ENCODE measurements at regions not wholly inside any gene's neighbourhood (a gene's known extent, or its start where the extent isn't known, plus 50 kb on each side); places are given as distances from the start of the nearest gene placed in this dataset.
A peak's percentile ranks its signal among the peaks of the same experiment; 100 is the strongest.

- CTCF ChIA-PET: interaction anchor here (0.8 kb wide), 1 partner anchor 15 kb away, joined by 3 read pairs; no protein-coding TSS in a partner anchor
- Histone ChIP-seq H3K4me1 (ENCODE audit: control insufficient read depth in 2 of 2, insufficient read depth in 2 of 2, low read length in 2 of 2) (peaks cover 5 to 9% of the 10 kb centered on the region in 2 donors), H4K20me1 (ENCODE audit: control insufficient read depth, insufficient read depth, low read length, poor library complexity, severe bottlenecking) (no peaks in the 10 kb centered on the region), H3K27me3 (replicated peaks in 1 of 4; ENCODE audit: control extremely low read depth in 1 of 4, control insufficient read depth in 3 of 4, insufficient read depth in 4 of 4, low read length in 3 of 4) (peaks cover 0 to 40% (median 6%) of the 10 kb centered on the region in 4 experiments), H3K9me3 (ENCODE audit: control extremely low read depth in 1 of 3, control insufficient read depth in 2 of 3, insufficient read depth in 1 of 3, low read length in 2 of 3) (peaks cover 0 to 9% (median 0%) of the 10 kb centered on the region in 3 donors), H3K4me3 (ENCODE audit: control extremely low read depth in 1 of 5, extremely low read depth in 1 of 5, insufficient read depth in 1 of 5, low read depth in 2 of 5, low read length in 4 of 5) (no peak overlapping the region), H3K79me2 (ENCODE audit: control insufficient read depth, insufficient read depth, low read length) (no peaks in the 10 kb centered on the region), H3K9ac (ENCODE audit: low read length) (no peak overlapping the region), H3K36me3 (replicated peaks in 1 of 2; ENCODE audit: control extremely low read depth in 1 of 2, control insufficient read depth in 1 of 2, extremely low read depth in 1 of 2, insufficient read depth in 2 of 2, low read length in 1 of 2) (no peaks in the 10 kb centered on the region), H2AFZ (ENCODE audit: insufficient read depth, low read depth, low read length, poor library complexity, severe bottlenecking) (peak overlapping the region; percentile 8), H3K27ac (ENCODE audit: low read length in 2 of 2) (no peak overlapping the region), H3K4me2 (replicated peaks; ENCODE audit: low read depth, low read length, poor library complexity, severe bottlenecking) (peak overlapping the region; percentile 31)
- WGBS (ENCODE audit: insufficient coverage): 0% methylated on average over 14 of the region's 22 CpGs
- Mint-ChIP-seq H3K4me3 (no peak overlapping the region), H3K9me3 (ENCODE audit: insufficient read depth) (peaks cover 3% of the 10 kb centered on the region), H3K4me1 (peaks cover 7% of the 10 kb centered on the region), H3K27me3 (peaks cover 62% of the 10 kb centered on the region), H3K27ac (no peak overlapping the region)
- POLR2A ChIA-PET: no interaction called here
- TF ChIP-seq, protein P1, sequence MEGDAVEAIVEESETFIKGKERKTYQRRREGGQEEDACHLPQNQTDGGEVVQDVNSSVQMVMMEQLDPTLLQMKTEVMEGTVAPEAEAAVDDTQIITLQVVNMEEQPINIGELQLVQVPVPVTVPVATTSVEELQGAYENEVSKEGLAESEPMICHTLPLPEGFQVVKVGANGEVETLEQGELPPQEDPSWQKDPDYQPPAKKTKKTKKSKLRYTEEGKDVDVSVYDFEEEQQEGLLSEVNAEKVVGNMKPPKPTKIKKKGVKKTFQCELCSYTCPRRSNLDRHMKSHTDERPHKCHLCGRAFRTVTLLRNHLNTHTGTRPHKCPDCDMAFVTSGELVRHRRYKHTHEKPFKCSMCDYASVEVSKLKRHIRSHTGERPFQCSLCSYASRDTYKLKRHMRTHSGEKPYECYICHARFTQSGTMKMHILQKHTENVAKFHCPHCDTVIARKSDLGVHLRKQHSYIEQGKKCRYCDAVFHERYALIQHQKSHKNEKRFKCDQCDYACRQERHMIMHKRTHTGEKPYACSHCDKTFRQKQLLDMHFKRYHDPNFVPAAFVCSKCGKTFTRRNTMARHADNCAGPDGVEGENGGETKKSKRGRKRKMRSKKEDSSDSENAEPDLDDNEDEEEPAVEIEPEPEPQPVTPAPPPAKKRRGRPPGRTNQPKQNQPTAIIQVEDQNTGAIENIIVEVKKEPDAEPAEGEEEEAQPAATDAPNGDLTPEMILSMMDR (IDR thresholded peaks at IDR 0.05): no peak
- TF ChIP-seq EZH2 (IDR thresholded peaks at IDR 0.05; ENCODE audit: borderline replicate concordance, insufficient read depth, low read depth, low read length, poor library complexity, severe bottlenecking): no peak
- intact Hi-C loops (cut with micrococcal nuclease): no loop called here
- ATAC-seq (ENCODE audit: low read depth) (no peak), DNase-seq (peak; percentile 28)
Measured at GRCh38 chr11:69925366-69926196, 106.4 kb upstream of the FGF3 start.

DNA sequence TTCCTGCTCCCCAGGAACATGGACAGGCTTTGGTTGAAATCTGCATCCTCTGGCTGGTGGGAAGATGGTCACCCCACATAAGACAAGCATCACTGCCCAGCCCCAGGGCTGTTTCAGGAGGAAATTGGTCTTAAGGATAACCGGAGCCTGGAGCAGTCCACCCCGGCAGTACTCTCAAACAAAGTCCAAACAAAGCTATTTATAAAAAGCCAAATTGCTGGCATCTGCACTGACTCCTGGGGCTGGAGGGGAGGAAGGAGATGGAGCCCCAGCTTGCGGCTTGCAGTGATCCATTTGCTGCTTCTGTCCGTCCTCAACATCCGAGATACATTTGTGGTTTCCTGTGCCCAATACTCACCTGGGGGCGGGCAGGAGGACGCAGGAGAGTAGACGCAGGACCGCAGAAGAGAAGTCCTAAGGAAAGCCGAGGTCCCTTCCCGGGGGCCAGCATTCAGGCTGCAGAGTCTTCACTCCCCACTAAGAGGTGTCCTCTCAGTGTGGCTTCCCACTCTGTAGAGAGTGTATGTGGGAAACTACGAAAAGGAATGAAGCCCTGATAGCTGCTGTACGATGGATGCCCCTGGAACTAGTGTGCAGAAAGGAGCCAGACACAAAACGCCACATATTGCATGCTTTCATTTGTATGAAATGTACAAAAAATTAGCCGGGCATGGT, 107.3 kb upstream of the FGF3 start:
- intact Hi-C loops (cut with micrococcal nuclease): no loop called here
- no peak overlapping the region for H3K27ac ChIP-seq (ENCODE audit: low read length in 2 of 2)
- H3K79me2 ChIP-seq (ENCODE audit: control insufficient read depth, insufficient read depth, low read length): no peaks in the 10 kb centered on the region
- H3K9ac ChIP-seq (ENCODE audit: low read length): no peak overlapping the region
- ChIA-PET POLR2A (no interaction called here), CTCF (interaction anchor here (0.8 kb wide), 1 partner anchor 16 kb away, joined by 3 read pairs; no protein-coding TSS in a partner anchor)
- no peak for TF ChIP-seq EZH2 (IDR thresholded peaks at IDR 0.05; ENCODE audit: borderline replicate concordance, insufficient read depth, low read depth, low read length, poor library complexity, severe bottlenecking)
- TF ChIP-seq, protein P1 (IDR thresholded peaks at IDR 0.05): no peak
- peaks cover 5 to 9% of the 10 kb centered on the region in 2 donors for H3K4me1 ChIP-seq (ENCODE audit: control insufficient read depth in 2 of 2, insufficient read depth in 2 of 2, low read length in 2 of 2)
- ATAC-seq (ENCODE audit: low read depth) (no peak), DNase-seq (no peak)
- H3K4me3 ChIP-seq (ENCODE audit: control extremely low read depth in 1 of 5, extremely low read depth in 1 of 5, insufficient read depth in 1 of 5, low read depth in 2 of 5, low read length in 4 of 5): no peak overlapping the region
- no peak overlapping the region for H2AFZ ChIP-seq (ENCODE audit: insufficient read depth, low read depth, low read length, poor library complexity, severe bottlenecking)
- peaks cover 63% of the 10 kb centered on the region for H3K27me3 Mint-ChIP-seq
- no peak overlapping the region for H3K27ac Mint-ChIP-seq
- no peaks in the 10 kb centered on the region for H4K20me1 ChIP-seq (ENCODE audit: control insufficient read depth, insufficient read depth, low read length, poor library complexity, severe bottlenecking)
- 6% methylated on average over 9 of the region's 15 CpGs for WGBS (ENCODE audit: insufficient coverage)
- peaks cover 0 to 40% (median 6%) of the 10 kb centered on the region in 4 experiments for H3K27me3 ChIP-seq (replicated peaks in 1 of 4; ENCODE audit: control extremely low read depth in 1 of 4, control insufficient read depth in 3 of 4, insufficient read depth in 4 of 4, low read length in 3 of 4)
- H3K4me2 ChIP-seq (replicated peaks; ENCODE audit: low read depth, low read length, poor library complexity, severe bottlenecking): no peak overlapping the region
- H3K36me3 ChIP-seq (replicated peaks in 1 of 2; ENCODE audit: control extremely low read depth in 1 of 2, control insufficient read depth in 1 of 2, extremely low read depth in 1 of 2, insufficient read depth in 2 of 2, low read length in 1 of 2): no peaks in the 10 kb centered on the region
- peaks cover 0 to 9% (median 0%) of the 10 kb centered on the region in 3 donors for H3K9me3 ChIP-seq (ENCODE audit: control extremely low read depth in 1 of 3, control insufficient read depth in 2 of 3, insufficient read depth in 1 of 3, low read length in 2 of 3)
- H3K4me1 Mint-ChIP-seq: peaks cover 7% of the 10 kb centered on the region
- H3K9me3 Mint-ChIP-seq (ENCODE audit: insufficient read depth): peaks cover 3% of the 10 kb centered on the region
- H3K4me3 Mint-ChIP-seq: no peak overlapping the region
